ENCODE measurements at regions not wholly inside any gene's neighbourhood (a gene's known extent, or its start where the extent isn't known, plus 50 kb on each side); places are given as distances from the start of the nearest gene placed in this dataset.

- Histone ChIP-seq H3K27me3 (ENCODE audit: low read length) (peaks cover 17% of the 10 kb centered on the region; the same call in 1 of the 2 replicates), H3K27ac (ENCODE audit: low read length) (no peak overlapping the region), H3K36me3 (ENCODE audit: low read depth, low read length) (no peaks in the 10 kb centered on the region), H3F3A (ENCODE audit: low read length, unreplicated experiment) (no peaks in the 10 kb centered on the region), H3K4me2 (ENCODE audit: low read length) (no peak overlapping the region), H3K9me3 (ENCODE audit: low read length) (no peaks in the 10 kb centered on the region), H4K20me1 (ENCODE audit: low read length) (no peaks in the 10 kb centered on the region), H3K9me2 (replicated peaks; ENCODE audit: low read length) (no peaks in the 10 kb centered on the region), H2AFZ (ENCODE audit: low read length) (no peak overlapping the region), H3K9ac (ENCODE audit: low read length) (no peak overlapping the region), H3K4me1 (ENCODE audit: insufficient read depth, low read length) (no peaks in the 10 kb centered on the region), H3K4me3 (ENCODE audit: low read length) (no peak overlapping the region), H3K79me2 (ENCODE audit: low read length) (no peaks in the 10 kb centered on the region)
- CTCF ChIA-PET: no interaction called here
- DNase-seq (no peak), ATAC-seq (no peak)
- BruUV-seq (replicated peaks): no TSS peak
- POLR2A ChIA-PET (ENCODE audit: unreplicated experiment): no interaction called here
- TF ChIP-seq EZH2phosphoT487 (IDR thresholded peaks at IDR 0.05; ENCODE audit: borderline replicate concordance, low read length): no peak
- TF ChIP-seq CTCF (conservative IDR thresholded peaks at IDR 0.05; ENCODE audit: low read depth, low read length): no peak
- no peak for TF ChIP-seq EZH2 (IDR thresholded peaks at IDR 0.05; ENCODE audit: low read length, unreplicated experiment)
- intact Hi-C loops (cut with micrococcal nuclease): no loop called here
Measured at GRCh38 chr22:47389201-47389600, 626.8 kb downstream of the TBC1D22A start.

DNA sequence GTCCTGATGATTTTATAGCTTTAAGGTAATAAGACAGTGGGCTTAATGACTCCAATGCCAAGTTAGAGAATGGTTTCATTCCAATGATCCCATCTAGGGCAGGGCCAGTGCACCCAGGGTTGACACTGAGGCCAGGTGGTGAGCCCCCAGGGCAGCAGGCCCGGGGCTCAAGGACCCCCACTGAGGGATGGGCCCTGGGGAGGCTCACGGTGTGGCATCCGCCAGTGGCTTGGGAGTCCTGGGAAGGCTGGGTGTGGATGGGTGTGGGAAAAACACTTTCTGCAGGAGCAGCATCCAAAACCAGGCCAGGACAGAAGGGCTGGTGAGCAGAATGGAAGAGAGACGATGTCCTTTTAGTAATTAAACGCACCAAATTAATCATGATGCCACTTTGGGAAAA, 626.3 kb downstream of the TBC1D22A start:
- peaks cover 21% of the 10 kb centered on the region; the same call in 1 of the 2 replicates for H3K27me3 ChIP-seq (ENCODE audit: low read length)

More for the DNA sequence above, 626.3 kb downstream of the TBC1D22A start:
- Histone ChIP-seq H3K79me2 (ENCODE audit: low read length) (no peaks in the 10 kb centered on the region), H3K4me1 (ENCODE audit: insufficient read depth, low read length) (no peaks in the 10 kb centered on the region), H3K9me2 (replicated peaks; ENCODE audit: low read length) (no peaks in the 10 kb centered on the region), H3K27ac (ENCODE audit: low read length) (no peak overlapping the region), H3F3A (ENCODE audit: low read length, unreplicated experiment) (no peaks in the 10 kb centered on the region), H2AFZ (ENCODE audit: low read length) (no peak overlapping the region), H3K36me3 (ENCODE audit: low read depth, low read length) (no peaks in the 10 kb centered on the region), H3K4me2 (ENCODE audit: low read length) (no peak overlapping the region), H3K9ac (ENCODE audit: low read length) (no peak overlapping the region), H4K20me1 (ENCODE audit: low read length) (no peaks in the 10 kb centered on the region), H3K4me3 (ENCODE audit: low read length) (no peak overlapping the region), H3K9me3 (ENCODE audit: low read length) (no peaks in the 10 kb centered on the region)
- DNase-seq (no peak), ATAC-seq (no peak)
- intact Hi-C loops (cut with micrococcal nuclease): no loop called here
- CTCF ChIA-PET: no interaction called here
- BruUV-seq (replicated peaks): no TSS peak
- POLR2A ChIA-PET (ENCODE audit: unreplicated experiment): no interaction called here
- TF ChIP-seq EZH2 (IDR thresholded peaks at IDR 0.05; ENCODE audit: low read length, unreplicated experiment): no peak
- no peak for TF ChIP-seq EZH2phosphoT487 (IDR thresholded peaks at IDR 0.05; ENCODE audit: borderline replicate concordance, low read length)
- no peak for TF ChIP-seq CTCF (conservative IDR thresholded peaks at IDR 0.05; ENCODE audit: low read depth, low read length)

Data from PC-3 (cell line).